Caki2 (cell line): ENCODE measurements at regions not wholly inside any gene's neighbourhood (a gene's known extent, or its start where the extent isn't known, plus 50 kb on each side); places are given as distances from the start of the nearest gene placed in this dataset.
A peak's percentile ranks its signal among the peaks of the same experiment; 100 is the strongest.

ENCODE experiments used
- DNase-seq: peaks from one replicate; pipeline ENCODE4 v3.0.0-alpha.2; 2015; ENCODE audit warnings: low read depth
- in situ Hi-C: cut with HindIII; loops from 2 replicates; pipeline ENCODE4 v1.10.0; 2016; ENCODE audit warnings: low sequenced_read_pairs, low pct_unique_long_range_greater_than_20kb, mixed read lengths

- no peak for DNase-seq
- in situ Hi-C loops, result no loop called here
Measured at GRCh38 chr12:95402096-95402495, 71.9 kb upstream of the METAP2 start.

- no peak for DNase-seq
- in situ Hi-C loops, result no loop called here
Measured at GRCh38 chr12:95408201-95408600, 65.8 kb upstream of the METAP2 start.

DNA sequence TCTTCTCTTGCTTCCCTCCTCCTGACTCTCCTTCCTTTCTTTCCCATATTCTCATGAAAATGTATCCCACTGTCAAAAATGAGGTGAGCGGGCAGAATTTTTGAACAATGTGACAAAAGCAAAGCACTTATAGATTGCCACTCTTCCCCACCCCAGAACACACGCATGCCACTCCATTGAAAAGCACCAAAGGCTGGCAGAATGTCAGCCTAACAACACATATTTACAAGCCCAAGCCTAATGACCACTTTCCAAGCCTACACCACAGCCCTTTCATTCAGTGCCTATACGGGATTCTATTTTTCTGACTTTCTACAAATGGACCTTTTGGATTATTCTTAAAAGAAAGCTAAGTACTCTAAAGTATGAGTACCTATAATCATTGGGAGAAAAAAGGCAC, 62.9 kb upstream of the METAP2 start:
- DNase-seq, result no peak
- in situ Hi-C loops, result no loop called here

- no peak for DNase-seq
- in situ Hi-C loops, result no loop called here
Measured at GRCh38 chr12:95411466-95411865, 62.5 kb upstream of the METAP2 start.

DNA sequence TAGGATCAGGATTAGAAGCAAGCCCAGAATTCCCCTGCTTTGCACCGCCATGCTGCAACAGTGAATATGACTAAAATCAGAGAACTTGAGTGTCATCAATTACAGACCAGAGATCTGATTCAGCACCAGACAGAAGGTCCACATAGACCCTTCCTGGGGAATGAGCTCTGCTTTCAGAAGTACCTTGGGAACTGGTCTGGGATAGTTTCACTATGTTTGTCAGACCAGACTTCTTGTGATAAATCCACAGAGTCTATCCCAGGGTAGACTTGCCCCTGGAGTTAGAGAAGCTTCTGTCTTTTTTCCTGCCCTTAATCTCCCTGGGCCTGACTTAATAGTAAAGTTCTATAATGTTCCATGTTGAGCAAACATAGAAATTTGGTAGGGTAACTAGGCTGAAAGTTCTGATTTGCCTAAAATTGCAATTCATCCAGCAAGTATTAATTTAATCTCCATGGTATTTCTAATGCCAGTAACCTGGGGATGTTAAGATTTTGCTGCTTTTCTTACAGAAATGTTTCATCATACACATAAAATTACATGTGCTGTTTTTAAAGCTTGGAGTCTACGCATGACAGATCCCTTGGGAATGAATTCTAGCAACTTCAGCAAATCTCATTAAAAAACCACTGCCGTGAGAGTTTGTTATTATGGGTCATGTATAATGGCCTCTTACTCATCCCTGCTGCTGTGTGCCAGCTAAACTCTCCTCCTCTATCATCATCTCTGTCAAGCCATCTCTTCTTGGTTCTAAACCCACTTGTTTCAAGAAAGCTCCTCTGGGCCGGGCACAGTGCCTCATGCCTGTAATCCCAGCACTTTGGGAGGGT, 61.3 kb upstream of the METAP2 start:
- peak; percentile 49 for DNase-seq
- in situ Hi-C loops, result no loop called here

DNA sequence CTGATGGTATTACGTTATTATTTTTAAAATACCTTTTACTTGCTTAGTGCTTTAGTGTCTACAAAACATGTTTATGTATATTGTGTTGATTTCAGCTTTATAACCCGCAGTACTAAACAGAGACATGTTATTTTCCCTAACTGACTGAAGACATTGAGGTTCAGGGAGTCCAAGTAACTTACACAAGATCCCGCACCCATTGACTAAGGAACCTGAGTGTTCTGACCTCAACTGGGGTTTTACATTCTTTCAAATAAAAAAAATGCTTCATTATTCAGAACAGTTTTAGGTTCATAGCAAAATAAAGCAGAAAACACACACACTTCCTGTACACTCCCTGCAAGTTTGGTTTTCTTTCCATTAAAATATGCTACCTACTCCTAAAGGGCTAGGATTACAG, 60.4 kb upstream of the METAP2 start:
- in situ Hi-C loops, result no loop called here
- no peak for DNase-seq

GRCh38 chr12:95415451-95415850, 58.5 kb upstream of the METAP2 start:
- in situ Hi-C loops, result no loop called here
- DNase-seq, result no peak

GRCh38 chr12:95416111-95416636, 57.8 kb upstream of the METAP2 start:
- DNase-seq, result no peak
- in situ Hi-C loops, result no loop called here

GRCh38 chr12:95417372-95417771, 56.6 kb upstream of the METAP2 start:
- in situ Hi-C loops, result no loop called here
- DNase-seq, result no peak

DNA sequence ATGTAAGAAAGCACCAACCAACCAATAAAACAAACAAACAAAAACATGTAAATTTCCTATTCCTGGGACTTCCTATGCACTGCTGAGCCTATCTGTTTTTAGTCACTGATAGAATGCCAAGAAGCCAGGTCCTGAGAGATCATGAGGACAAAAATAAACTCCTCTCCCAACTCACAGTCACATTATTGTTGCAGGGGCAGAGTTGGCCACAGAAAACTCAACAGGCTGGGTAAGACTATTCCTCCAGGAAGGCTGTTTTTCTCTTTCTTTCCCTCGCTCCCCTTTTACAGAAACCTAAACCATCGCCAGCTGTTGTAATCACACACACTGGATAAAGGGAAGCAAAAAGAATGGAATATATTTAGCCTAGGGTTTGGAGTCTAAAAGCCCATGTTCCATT, 55.8 kb upstream of the METAP2 start:
- in situ Hi-C loops, result no loop called here
- no peak for DNase-seq
